Right cardiac atrium (tissue), 5 donors: ENCODE measurements at regions not wholly inside any gene's neighbourhood (a gene's known extent, or its start where the extent isn't known, plus 50 kb on each side); places are given as distances from the start of the nearest gene placed in this dataset.
"Not testable (repeated sequence)": the region's sequence is repeated elsewhere in the genome, so short reads cannot be mapped to it uniquely, and the experiment has no call there.

Experiments
- ATAC-seq, 2 donors: fragments of 200-7000 bp; cut with Tn5 transposase; one replicate each; pipeline versions ENCODE4 v1.8.0 to v1.9.1; 2020; ENCODE audit warnings: moderate library complexity in 2 of 2, mild to moderate bottlenecking in 1 of 2
- DNase-seq, 3 donors: peaks; one replicate each; pipeline ENCODE4 v3.0.0-alpha.2; 2020
- H3K27ac ChIP-seq: one replicate; pipeline ENCODE4 v1.5.1; 2013; ENCODE audit warnings: mild to moderate bottlenecking, low read length, control low read depth, moderate library complexity
- H3K27me3 ChIP-seq: one replicate; pipeline ENCODE4 v1.6.1; 2013; ENCODE audit not compliant: control insufficient read depth, insufficient read depth
- H3K4me1 ChIP-seq: one replicate; pipeline ENCODE4 v1.6.1; 2013; ENCODE audit warnings: low read length; ENCODE audit not compliant: control insufficient read depth, insufficient read depth
- H3K4me3 ChIP-seq: one replicate; pipeline ENCODE4 v1.5.1; 2013; ENCODE audit warnings: low read length, control low read depth
- H3K9me3 ChIP-seq: one replicate; pipeline ENCODE4 v1.6.1; 2013; ENCODE audit warnings: low read length; ENCODE audit not compliant: control insufficient read depth
- WGBS: extraction: QIAGEN DNeasy Blood & Tissue Kit; methylation state at CpG from one replicate; pipeline ENCODE4 v1.1.7; 2013; 5-methylcytosine and 5-hydroxymethylcytosine counted together
- intact Hi-C, 4 donors: fragments of 100-400 bp; cut with DNase I; formaldehyde crosslinking; loops; one replicate each; pipeline versions ENCODE4 v1.11.0 to v1.14.0; 2022 to 2023
- donor health status: healthy with polysubstance abuse.
- donor health status: DM: no; HTN: yes; CAD: no.
- donor health status: DM: no; HTN: no; CAD: no.
- donor health status: DM: no; HTN: yes; CAD: no; lungs with severe emphysema.
- donor health status: DM: yes; HTN: yes; CAD: no.

GRCh38 chr4:57364255-57364654 lies 254.1 kb upstream of the IGFBP7 start:
- intact Hi-C loops = no loop called here
- WGBS = 94% methylated on average over 1 of the region's 1 CpG
- no peaks in the 10 kb centered on the region for H3K27me3 ChIP-seq
- no peaks in the 10 kb centered on the region for H3K9me3 ChIP-seq
- no peak overlapping the region for H3K27ac ChIP-seq
- no peaks in the 10 kb centered on the region for H3K4me1 ChIP-seq
- ATAC-seq (no peak), DNase-seq (no peak)
- no peak overlapping the region for H3K4me3 ChIP-seq

DNA sequence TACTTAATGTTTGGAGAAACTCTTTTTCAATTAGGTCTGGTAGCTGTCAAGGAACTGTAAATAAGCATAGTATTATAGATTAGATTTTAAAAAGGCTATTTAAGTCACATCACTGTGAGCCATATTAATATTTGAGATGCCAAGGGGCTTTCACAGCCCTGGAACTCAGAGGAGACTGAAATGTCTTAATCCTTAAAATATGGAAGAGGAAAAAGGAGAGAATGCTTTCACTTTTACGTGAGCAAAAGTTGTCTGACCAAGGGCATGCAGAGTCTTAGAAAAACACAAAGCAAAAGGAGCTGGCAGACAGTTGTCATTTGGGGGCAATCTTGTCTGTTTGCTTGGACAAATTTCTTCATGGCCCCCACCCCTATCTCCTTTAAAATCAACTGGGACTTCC lies 253.2 kb upstream of the IGFBP7 start:
- intact Hi-C loops = no loop called here
- H3K27ac ChIP-seq = no peak overlapping the region
- H3K9me3 ChIP-seq = no peaks in the 10 kb centered on the region
- ATAC-seq (no peak), DNase-seq (no peak)
- H3K4me1 ChIP-seq = no peaks in the 10 kb centered on the region
- WGBS = 34% methylated on average over 1 of the region's 1 CpG
- H3K27me3 ChIP-seq = no peaks in the 10 kb centered on the region
- H3K4me3 ChIP-seq = no peak overlapping the region

- intact Hi-C loops = no loop called here
- H3K27me3 ChIP-seq = no peaks in the 10 kb centered on the region
- H3K9me3 ChIP-seq = no peaks in the 10 kb centered on the region
- H3K4me1 ChIP-seq = no peaks in the 10 kb centered on the region
- WGBS = 45% methylated on average over 2 of the region's 2 CpGs
- H3K27ac ChIP-seq = no peak overlapping the region
- DNase-seq (no peak), ATAC-seq (no peak)
- H3K4me3 ChIP-seq = no peak overlapping the region
Observed at GRCh38 chr4:57360681-57361080, 250.5 kb upstream of the IGFBP7 start.

GRCh38 chr4:57355101-57355665 lies 245.0 kb upstream of the IGFBP7 start:
- intact Hi-C loops = no loop called here
- DNase-seq = no peak
- H3K27me3 ChIP-seq = no peaks in the 10 kb centered on the region
- ATAC-seq = no peak
- 85% methylated on average over 4 of the region's 4 CpGs for WGBS
- no peak overlapping the region for H3K27ac ChIP-seq
- H3K4me1 ChIP-seq = no peaks in the 10 kb centered on the region
- no peak overlapping the region for H3K4me3 ChIP-seq
- H3K9me3 ChIP-seq = no peaks in the 10 kb centered on the region

- WGBS = 74% methylated on average over 1 of the region's 1 CpG
- ATAC-seq = no peak
- Histone ChIP-seq H3K4me3 (no peak overlapping the region), H3K27me3 (no peaks in the 10 kb centered on the region), H3K9me3 (no peaks in the 10 kb centered on the region), H3K27ac (no peak overlapping the region), H3K4me1 (no peaks in the 10 kb centered on the region)
- intact Hi-C loops = no loop called here
- DNase-seq = no peak
Observed at GRCh38 chr4:57351731-57352130, 241.5 kb upstream of the IGFBP7 start.

- Histone ChIP-seq H3K4me1 (no peaks in the 10 kb centered on the region), H3K27ac (no peak overlapping the region), H3K9me3 (no peaks in the 10 kb centered on the region), H3K27me3 (no peaks in the 10 kb centered on the region), H3K4me3 (no peak overlapping the region)
- 53% methylated on average over 2 of the region's 2 CpGs for WGBS
- no peak for ATAC-seq
- no peak for DNase-seq
- intact Hi-C loops = no loop called here
Observed at GRCh38 chr4:57344296-57344695, 234.1 kb upstream of the IGFBP7 start.

DNA sequence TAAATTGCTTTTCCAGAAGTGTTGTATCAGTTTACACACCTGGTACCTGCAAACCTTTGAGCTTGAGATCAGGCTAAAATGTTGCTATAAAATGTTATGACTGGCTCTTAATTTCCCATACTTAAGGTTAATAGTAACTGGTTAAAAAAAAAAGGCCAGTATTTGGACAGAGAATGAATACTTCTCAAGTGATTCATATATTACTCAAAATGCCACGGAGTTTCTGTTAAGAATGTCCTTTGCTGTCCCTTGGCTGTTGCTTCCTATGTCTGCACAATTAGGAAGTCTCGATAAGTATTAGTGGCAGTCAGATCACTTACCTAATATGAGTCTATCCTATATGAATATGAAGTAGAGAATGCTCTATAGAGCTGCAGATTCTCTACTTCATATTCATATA lies 232.2 kb upstream of the IGFBP7 start:
- no peak overlapping the region for H3K27ac ChIP-seq
- intact Hi-C loops = no loop called here
- H3K4me3 ChIP-seq = no peak overlapping the region
- DNase-seq (no peak), ATAC-seq (no peak)
- H3K9me3 ChIP-seq = no peaks in the 10 kb centered on the region
- H3K27me3 ChIP-seq = no peaks in the 10 kb centered on the region
- H3K4me1 ChIP-seq = no peaks in the 10 kb centered on the region
- WGBS = 57% methylated on average over 2 of the region's 2 CpGs

GRCh38 chr4:57338861-57339260 lies 228.7 kb upstream of the IGFBP7 start:
- H3K4me1 ChIP-seq, H3K9me3 ChIP-seq, DNase-seq, ATAC-seq, H3K27ac ChIP-seq, intact Hi-C loops, H3K27me3 ChIP-seq, H3K4me3 ChIP-seq: not testable (repeated sequence)

DNA sequence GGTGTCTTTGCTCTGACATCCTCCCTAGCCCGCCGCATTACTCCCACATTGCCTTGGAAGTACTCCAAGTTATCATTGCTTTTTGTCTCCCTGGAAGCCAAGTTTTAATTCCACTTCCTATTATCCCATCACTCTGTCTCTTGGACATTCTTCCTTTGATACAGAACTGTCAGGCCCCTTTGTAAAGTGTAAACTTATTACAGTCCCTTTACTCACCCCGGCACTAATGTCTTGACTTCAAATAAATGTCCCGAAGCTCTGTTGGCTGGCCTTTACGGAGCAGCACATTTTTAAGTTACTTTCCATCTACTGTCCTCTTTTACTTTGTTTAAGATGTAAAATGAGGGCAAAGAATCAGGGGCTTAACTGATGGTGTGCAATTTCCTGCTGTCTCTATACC lies 223.5 kb upstream of the IGFBP7 start:
- WGBS = 27% methylated on average over 5 of the region's 5 CpGs
- intact Hi-C loops = no loop called here
- no peak for DNase-seq
- no peaks in the 10 kb centered on the region for H3K9me3 ChIP-seq
- no peak overlapping the region for H3K27ac ChIP-seq
- H3K4me1 ChIP-seq = peaks cover 1% of the 10 kb centered on the region
- H3K4me3 ChIP-seq = no peak overlapping the region
- ATAC-seq = peak in 1 of 2 donors; percentile 36
- H3K27me3 ChIP-seq = no peaks in the 10 kb centered on the region

- Histone ChIP-seq H3K9me3 (no peaks in the 10 kb centered on the region), H3K4me1 (peaks cover 1% of the 10 kb centered on the region), H3K27ac (no peak overlapping the region), H3K4me3 (no peak overlapping the region), H3K27me3 (no peaks in the 10 kb centered on the region)
- ATAC-seq (no peak), DNase-seq (no peak)
- intact Hi-C loops = no loop called here
Observed at GRCh38 chr4:57331959-57332358, 221.8 kb upstream of the IGFBP7 start.

DNA sequence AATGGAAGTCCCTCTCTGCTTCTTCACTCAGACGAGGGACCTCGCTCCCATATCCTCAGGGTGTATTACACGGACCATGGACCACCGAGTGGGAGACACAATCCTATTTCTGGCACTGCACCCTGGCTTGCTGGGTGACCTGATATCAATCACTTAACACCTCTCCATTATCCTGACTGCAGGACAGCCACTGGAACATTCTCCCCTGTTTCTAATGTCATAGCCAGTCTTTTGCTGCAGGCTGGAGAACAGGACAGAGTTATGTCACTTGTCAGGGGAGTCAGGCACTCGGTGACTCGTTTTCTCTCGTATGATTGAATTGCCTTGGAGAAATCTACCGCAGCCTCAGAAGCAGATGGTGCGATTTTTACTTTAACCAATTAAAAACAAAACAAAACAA lies 219.1 kb upstream of the IGFBP7 start:
- ATAC-seq = peak; percentile 67 to 68
- H3K27me3 ChIP-seq = no peaks in the 10 kb centered on the region
- 49% methylated on average over 9 of the region's 9 CpGs for WGBS
- no peaks in the 10 kb centered on the region for H3K9me3 ChIP-seq
- H3K4me1 ChIP-seq = peaks cover 1% of the 10 kb centered on the region
- intact Hi-C loops = no loop called here
- H3K27ac ChIP-seq = no peak overlapping the region
- no peak for DNase-seq
- no peak overlapping the region for H3K4me3 ChIP-seq

GRCh38 chr4:57324673-57325307 lies 214.6 kb upstream of the IGFBP7 start:
- Histone ChIP-seq H3K4me1 (peaks cover 1% of the 10 kb centered on the region), H3K9me3 (no peaks in the 10 kb centered on the region), H3K4me3 (no peak overlapping the region), H3K27me3 (no peaks in the 10 kb centered on the region), H3K27ac (no peak overlapping the region)
- DNase-seq = no peak
- intact Hi-C loops = no loop called here
- 47% methylated on average over 4 of the region's 4 CpGs for WGBS
- peak; percentile 44 to 62 for ATAC-seq
